Liver (tissue), 8 donors: ENCODE measurements at regions not wholly inside any gene's neighbourhood (a gene's known extent, or its start where the extent isn't known, plus 50 kb on each side); places are given as distances from the start of the nearest gene placed in this dataset.

Experiments
- DNase-seq: peaks from one replicate; pipeline ENCODE4 v3.0.0-alpha.2; 2017; ENCODE audit warnings: low spot score
- H3K27ac ChIP-seq, 2 donors: one replicate each; pipeline ENCODE4 v1.7.0; 2013; ENCODE audit warnings: inconsistent platforms in 2 of 2, low read length in 2 of 2, control low read depth in 1 of 2, low read depth in 1 of 2, mild to moderate bottlenecking in 1 of 2
- H3K27me3 ChIP-seq, 4 donors: one replicate each; pipeline versions ENCODE4 v1.6.1 to v1.7.0; 2013; ENCODE audit warnings: low read length in 3 of 4, inconsistent platforms in 1 of 4, mild to moderate bottlenecking in 1 of 4, moderate library complexity in 1 of 4; ENCODE audit not compliant: control insufficient read depth in 4 of 4, insufficient read depth in 4 of 4
- H3K36me3 ChIP-seq, 4 donors: one replicate each; pipeline versions ENCODE4 v1.6.1 to v1.7.0; 2013; ENCODE audit warnings: low read length in 3 of 4, mild to moderate bottlenecking in 3 of 4, low read depth in 1 of 4, moderate library complexity in 1 of 4; ENCODE audit not compliant: control insufficient read depth in 4 of 4, insufficient read depth in 3 of 4
- H3K4me1 ChIP-seq, 4 donors: one replicate each; pipeline versions ENCODE4 v1.6.1 to v1.7.0; 2013; ENCODE audit warnings: low read length in 3 of 4, mild to moderate bottlenecking in 3 of 4, moderate library complexity in 1 of 4; ENCODE audit not compliant: control insufficient read depth in 4 of 4, insufficient read depth in 4 of 4
- H3K4me3 ChIP-seq, 3 donors: one replicate each; pipeline versions ENCODE4 v1.6.1 to v1.7.0; 2013; ENCODE audit warnings: low read length in 3 of 3, control low read depth in 1 of 3, low read depth in 1 of 3, mild to moderate bottlenecking in 1 of 3
- H3K9ac ChIP-seq, 2 donors: one replicate each; pipeline ENCODE4 v1.7.0; 2013; ENCODE audit warnings: low read length in 2 of 2, mild to moderate bottlenecking in 2 of 2, moderate library complexity in 2 of 2, control low read depth in 1 of 2, low read depth in 1 of 2
- H3K9me3 ChIP-seq, 4 donors: one replicate each; pipeline versions ENCODE4 v1.6.1 to v1.7.0; 2013; ENCODE audit warnings: low read length in 3 of 4; ENCODE audit not compliant: control insufficient read depth in 4 of 4
- ATF3 ChIP-seq: IDR thresholded peaks from 2 replicates; pipeline ENCODE4 v1.6.1; 2016; ENCODE audit warnings: antibody characterized with exemption
- CTCF ChIP-seq: fragments of 150-350 bp; IDR thresholded peaks from 2 replicates; pipeline ENCODE4 v1.5.1; 2017; ENCODE audit warnings: improper control_type of control experiment, low read depth, low read length; ENCODE audit not compliant: missing input control
- EGR1 ChIP-seq, 2 donors: IDR thresholded peaks; 2 replicates each; pipeline ENCODE4 v1.6.1; 2016 to 2018; ENCODE audit warnings: antibody characterized with exemption in 2 of 2, low read depth in 2 of 2
- FOXA1 ChIP-seq: IDR thresholded peaks from 2 replicates; pipeline ENCODE4 v1.6.1; 2016; ENCODE audit warnings: antibody characterized with exemption
- FOXA2 ChIP-seq: IDR thresholded peaks from 2 replicates; pipeline ENCODE4 v1.6.1; 2016; ENCODE audit warnings: antibody characterized with exemption
- GABPA ChIP-seq, 2 donors: IDR thresholded peaks in 1 of 2; conservative IDR thresholded peaks in 1 of 2; 2 replicates each; pipeline ENCODE4 v1.6.1; 2016; ENCODE audit warnings: antibody characterized with exemption in 2 of 2, mild to moderate bottlenecking in 1 of 2, moderate library complexity in 1 of 2
- HNF4A ChIP-seq, 2 donors: conservative IDR thresholded peaks; 2 replicates each; pipeline ENCODE4 v1.6.1; 2016; ENCODE audit warnings: antibody characterized with exemption in 2 of 2, mild to moderate bottlenecking in 2 of 2
- HNF4G ChIP-seq: IDR thresholded peaks from 2 replicates; pipeline ENCODE4 v1.6.1; 2016; ENCODE audit warnings: antibody characterized with exemption
- JUND ChIP-seq, 2 donors: IDR thresholded peaks; 2 replicates each; pipeline ENCODE4 v1.6.1; 2016; ENCODE audit warnings: antibody characterized with exemption in 2 of 2
- MAX ChIP-seq: IDR thresholded peaks from 2 replicates; pipeline ENCODE4 v1.6.1; 2016; ENCODE audit warnings: antibody characterized with exemption
- NR2F2 ChIP-seq: IDR thresholded peaks from 2 replicates; pipeline ENCODE4 v1.6.1; 2016; ENCODE audit warnings: antibody characterized with exemption
- RAD21 ChIP-seq, 2 donors: IDR thresholded peaks; 2 replicates each; pipeline ENCODE4 v1.6.1; 2016; ENCODE audit warnings: antibody characterized with exemption in 2 of 2, mild to moderate bottlenecking in 2 of 2
- REST ChIP-seq: IDR thresholded peaks from 2 replicates; pipeline ENCODE4 v1.6.1; 2016; ENCODE audit warnings: antibody characterized with exemption, mild to moderate bottlenecking
- RXRA ChIP-seq, 2 donors: IDR thresholded peaks; 2 replicates each; pipeline ENCODE4 v1.6.1; 2017 to 2018; ENCODE audit warnings: antibody characterized with exemption in 2 of 2, mild to moderate bottlenecking in 1 of 2
- SP1 ChIP-seq: IDR thresholded peaks from 2 replicates; pipeline ENCODE4 v1.6.1; 2018; ENCODE audit warnings: antibody characterized with exemption, mild to moderate bottlenecking
- TAF1 ChIP-seq: conservative IDR thresholded peaks from 2 replicates; pipeline ENCODE4 v1.6.1; 2016; ENCODE audit warnings: antibody characterized with exemption, mild to moderate bottlenecking
- YY1 ChIP-seq: IDR thresholded peaks from 2 replicates; pipeline ENCODE4 v1.6.1; 2016; ENCODE audit warnings: antibody characterized with exemption, mild to moderate bottlenecking
- ZBTB33 ChIP-seq: IDR thresholded peaks from 2 replicates; pipeline ENCODE4 v1.6.1; 2016; ENCODE audit warnings: antibody characterized with exemption
- WGBS: extraction: QIAGEN DNeasy Blood & Tissue Kit; methylation state at CpG from one replicate; pipeline ENCODE4 v1.1.7; 2013; 5-methylcytosine and 5-hydroxymethylcytosine counted together
- donor health status: healthy.
- donor health status: healthy.
- donor health status: healthy.
- donor health status: healthy.
- donor health status: healthy.

- Histone ChIP-seq H3K27ac (no peak overlapping the region), H3K27me3 (no peaks in the 10 kb centered on the region), H3K36me3 (no peaks in the 10 kb centered on the region), H3K9me3 (peaks cover 0 to 2% (median 0%) of the 10 kb centered on the region in 4 donors), H3K4me1 (no peaks in the 10 kb centered on the region), H3K9ac (no peak overlapping the region), H3K4me3 (no peak overlapping the region)
- no peak for DNase-seq
- no peak for TF ChIP-seq RXRA (IDR thresholded peaks at IDR 0.05)
- no peak for TF ChIP-seq TAF1
- no peak for TF ChIP-seq NR2F2
- TF ChIP-seq JUND (IDR thresholded peaks at IDR 0.05) = no peak
- TF ChIP-seq REST = no peak
- TF ChIP-seq RAD21 (IDR thresholded peaks at IDR 0.05) = no peak
- TF ChIP-seq HNF4A (conservative IDR thresholded peaks at IDR 0.05) = no peak
- TF ChIP-seq HNF4G = no peak
- no peak for TF ChIP-seq ATF3
- TF ChIP-seq GABPA (IDR thresholded peaks at IDR 0.05 in 1 of 2, conservative IDR thresholded peaks at IDR 0.05 in 1 of 2) = no peak
- no peak for TF ChIP-seq MAX
- TF ChIP-seq CTCF = no peak
- no peak for TF ChIP-seq EGR1 (IDR thresholded peaks at IDR 0.05; ENCODE audit: low read depth in 2 of 2)
- no peak for TF ChIP-seq FOXA2
- no peak for TF ChIP-seq YY1
- no peak for TF ChIP-seq ZBTB33
- no peak for TF ChIP-seq SP1
- TF ChIP-seq FOXA1 = no peak
- 62% methylated on average over 1 of the region's 1 CpG for whole genome bisulfite sequencing
These were observed 65.8 kb upstream of the ZEB1 start for GRCh38 chr10:31253237-31253636.
